CD4-positive, alpha-beta T cell treated with Interleukin-1 beta for 1 hour (primary cell): ENCODE measurements at regions not wholly inside any gene's neighbourhood (a gene's known extent, or its start where the extent isn't known, plus 50 kb on each side); places are given as distances from the start of the nearest gene placed in this dataset.
A peak's percentile ranks its signal among the peaks of the same experiment; 100 is the strongest.

Source experiments
- DNase-seq, 2 donors: peaks; one replicate each; pipeline ENCODE4 v3.0.0-alpha.2; 2020 to 2022

- no peak for DNase-seq
These were observed 97.5 kb downstream of the CEBPB start for GRCh38 chr20:50288128-50288623.

DNA sequence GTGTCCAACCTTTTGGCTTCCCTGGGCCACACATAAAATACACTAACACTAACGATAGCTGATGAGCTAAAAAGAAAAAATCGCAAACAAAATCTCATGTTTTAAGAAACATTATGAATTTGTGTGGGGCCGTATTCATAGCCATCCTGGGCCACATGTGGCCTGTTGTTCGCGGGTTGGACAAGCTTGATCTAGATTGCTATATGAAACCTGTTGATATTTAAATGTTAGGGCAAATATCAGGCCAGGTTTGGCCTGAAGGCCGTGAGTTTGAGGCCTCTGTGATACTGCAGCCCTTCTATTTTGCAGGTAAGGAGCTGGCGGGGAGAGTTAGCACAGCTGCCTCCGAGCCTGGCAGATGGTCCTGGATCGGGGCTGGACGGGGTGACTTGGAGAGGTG lies 99.0 kb downstream of the CEBPB start:
- DNase-seq: no peak

- no peak for DNase-seq
These were observed 99.5 kb downstream of the CEBPB start for GRCh38 chr20:50290112-50290511.

DNA sequence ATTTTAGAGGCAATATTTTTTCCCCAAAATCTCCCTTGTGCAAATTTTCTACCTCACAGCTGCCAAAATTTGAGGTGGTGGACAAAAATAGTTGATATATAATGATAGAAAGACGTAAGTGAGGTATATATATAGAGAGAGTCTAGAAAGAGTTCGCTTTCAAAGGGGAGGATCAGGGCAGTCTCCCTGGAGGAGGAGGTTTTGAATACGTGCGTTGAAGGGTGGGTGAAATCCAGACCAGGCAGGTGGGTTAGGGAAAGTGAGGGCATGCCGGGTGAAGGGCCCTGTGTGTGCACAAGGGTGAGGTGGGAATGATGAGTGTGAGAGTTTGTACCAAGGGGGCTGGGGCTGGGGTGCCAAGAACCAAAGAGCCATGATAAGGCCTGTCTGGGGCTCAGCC lies 100.2 kb downstream of the CEBPB start:
- DNase-seq: no peak

DNA sequence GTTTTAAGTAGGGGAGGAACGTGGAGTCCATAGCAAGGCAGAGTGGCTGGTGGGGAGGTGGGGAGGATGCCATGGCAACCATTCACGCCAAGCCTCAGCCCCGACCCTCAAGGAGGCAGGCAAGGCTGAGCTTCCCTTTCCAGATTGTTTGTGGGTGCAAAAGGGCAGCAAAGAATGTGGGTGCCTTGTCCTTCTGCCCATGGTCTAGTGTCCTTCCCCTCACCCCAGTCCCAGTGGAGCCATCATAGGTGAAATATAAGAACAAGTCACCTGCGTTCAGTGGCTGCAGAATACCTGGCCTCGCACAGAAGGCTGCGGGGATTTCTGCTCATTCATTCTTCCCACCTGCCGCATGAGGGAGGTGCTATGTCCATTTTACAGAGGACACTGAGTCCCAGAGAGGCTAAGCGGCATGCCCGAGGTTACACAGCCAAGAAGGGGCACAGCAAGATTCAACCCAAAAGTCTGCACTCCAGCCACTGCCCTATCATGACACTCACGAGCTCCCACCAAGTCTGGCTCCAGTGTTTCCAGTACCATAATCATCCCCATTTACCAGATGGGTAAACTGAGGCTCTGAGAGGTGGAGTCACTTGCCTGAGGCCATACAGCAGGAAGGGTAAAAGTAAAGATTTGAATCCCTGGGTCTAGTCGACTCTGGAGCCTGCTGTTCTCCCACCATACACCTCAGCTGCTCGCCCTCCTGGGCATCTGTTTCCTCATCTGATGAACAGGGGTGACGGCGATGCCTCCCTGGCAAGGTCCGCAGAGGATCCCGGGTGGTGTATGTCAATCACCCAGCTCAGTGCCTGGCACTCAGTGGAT lies 100.8 kb downstream of the CEBPB start:
- no peak for DNase-seq

- no peak for DNase-seq
These were observed 101.5 kb downstream of the CEBPB start for GRCh38 chr20:50292079-50292590.

GRCh38 chr20:50292591-50293283 lies 102.1 kb downstream of the CEBPB start:
- peak in 1 of 2 donors; percentile 58 for DNase-seq

DNA sequence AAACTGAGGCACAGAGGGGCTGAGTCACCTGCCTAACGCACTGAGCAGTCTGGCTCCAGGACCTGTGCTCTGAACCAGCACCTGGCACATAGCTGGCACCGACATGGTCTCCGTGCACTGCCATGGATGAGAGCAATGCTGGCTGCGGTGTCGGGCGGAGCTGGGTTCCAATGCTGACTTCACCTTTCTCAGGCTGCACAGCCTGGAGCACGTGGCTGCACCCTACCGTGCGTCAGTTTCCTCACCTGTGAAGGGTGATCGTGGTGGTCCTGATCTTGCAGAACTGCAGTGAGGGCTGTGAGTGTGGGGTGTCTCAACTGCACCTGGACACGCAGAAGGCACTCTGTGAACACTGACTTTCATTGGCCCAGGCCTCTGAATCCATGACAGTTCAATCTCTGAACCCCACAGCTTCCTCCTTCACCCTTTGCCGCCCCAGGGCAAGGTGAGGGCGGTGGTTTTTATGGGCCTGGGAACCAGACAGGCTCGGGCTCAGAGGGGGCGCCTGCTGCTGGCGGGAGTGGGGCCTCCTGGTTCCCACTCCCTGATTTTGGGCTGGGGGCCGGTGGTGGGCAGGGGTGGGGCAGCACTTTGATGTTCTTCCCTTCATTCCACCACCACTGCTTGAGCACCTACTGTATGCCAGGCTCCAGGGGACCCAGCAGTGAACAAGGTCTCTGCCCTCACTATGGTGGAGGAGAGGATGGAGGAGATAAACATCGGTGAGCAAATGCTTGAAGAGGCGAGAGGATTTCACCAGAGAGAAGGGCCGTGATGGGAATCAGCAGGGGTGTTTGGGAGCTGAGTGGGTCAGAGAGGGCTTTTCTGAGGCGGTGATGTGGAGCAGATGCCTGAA lies 102.9 kb downstream of the CEBPB start:
- DNase-seq: no peak

GRCh38 chr20:50294164-50295088 lies 103.8 kb downstream of the CEBPB start:
- DNase-seq: no peak

DNA sequence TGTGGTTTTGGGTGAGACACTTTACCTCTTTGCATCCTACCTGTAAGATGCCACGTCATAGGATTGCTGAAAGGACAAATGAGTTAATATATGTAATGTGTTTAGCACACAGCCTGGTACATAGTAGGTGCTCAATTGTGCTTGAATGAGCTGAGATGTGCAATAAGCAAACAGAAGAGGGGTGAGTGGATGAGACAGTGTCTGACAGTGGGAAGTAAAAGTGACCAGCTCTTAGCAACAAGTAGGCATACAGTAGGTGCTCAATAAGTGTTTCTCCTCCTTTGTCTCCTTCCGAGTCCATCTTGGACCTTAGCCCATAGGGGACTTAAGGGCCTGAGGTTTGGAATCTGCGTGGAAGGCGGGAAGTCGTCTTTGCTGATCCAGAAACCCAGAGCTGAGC lies 104.7 kb downstream of the CEBPB start:
- no peak for DNase-seq

DNA sequence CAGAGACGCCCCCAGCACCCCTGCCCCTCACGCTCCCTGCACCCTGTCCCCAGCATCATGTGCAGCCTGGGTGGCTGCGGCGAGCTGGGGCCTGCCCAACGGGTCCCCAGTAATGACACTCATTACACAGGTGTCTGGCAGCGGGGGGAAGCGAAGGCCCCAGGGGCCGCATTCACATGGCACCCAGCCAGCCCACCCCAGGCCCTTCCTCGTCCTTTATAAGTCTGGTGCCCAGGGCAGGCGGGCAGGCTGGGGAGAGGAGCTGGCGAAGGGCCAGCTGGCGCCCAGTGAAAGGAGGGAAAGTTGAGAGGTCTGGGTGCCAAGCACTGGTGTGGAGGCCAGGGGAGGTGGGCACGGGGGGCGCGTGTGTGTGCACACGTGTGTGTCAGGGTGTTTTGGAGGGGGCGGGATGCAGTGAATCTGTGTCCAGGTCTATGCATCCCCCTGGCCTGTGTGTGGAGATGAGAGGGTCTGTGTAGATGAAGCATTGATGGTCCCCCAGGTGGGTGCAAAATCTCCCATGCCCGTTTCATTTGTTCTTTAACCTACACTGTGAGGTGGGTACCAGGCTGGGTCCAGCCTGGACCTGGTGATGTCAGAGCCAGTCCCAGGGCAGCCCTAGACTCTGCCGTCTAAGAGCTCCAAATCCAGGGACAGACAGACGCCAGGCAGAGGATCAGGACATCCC lies 105.3 kb downstream of the CEBPB start:
- DNase-seq: no peak

DNA sequence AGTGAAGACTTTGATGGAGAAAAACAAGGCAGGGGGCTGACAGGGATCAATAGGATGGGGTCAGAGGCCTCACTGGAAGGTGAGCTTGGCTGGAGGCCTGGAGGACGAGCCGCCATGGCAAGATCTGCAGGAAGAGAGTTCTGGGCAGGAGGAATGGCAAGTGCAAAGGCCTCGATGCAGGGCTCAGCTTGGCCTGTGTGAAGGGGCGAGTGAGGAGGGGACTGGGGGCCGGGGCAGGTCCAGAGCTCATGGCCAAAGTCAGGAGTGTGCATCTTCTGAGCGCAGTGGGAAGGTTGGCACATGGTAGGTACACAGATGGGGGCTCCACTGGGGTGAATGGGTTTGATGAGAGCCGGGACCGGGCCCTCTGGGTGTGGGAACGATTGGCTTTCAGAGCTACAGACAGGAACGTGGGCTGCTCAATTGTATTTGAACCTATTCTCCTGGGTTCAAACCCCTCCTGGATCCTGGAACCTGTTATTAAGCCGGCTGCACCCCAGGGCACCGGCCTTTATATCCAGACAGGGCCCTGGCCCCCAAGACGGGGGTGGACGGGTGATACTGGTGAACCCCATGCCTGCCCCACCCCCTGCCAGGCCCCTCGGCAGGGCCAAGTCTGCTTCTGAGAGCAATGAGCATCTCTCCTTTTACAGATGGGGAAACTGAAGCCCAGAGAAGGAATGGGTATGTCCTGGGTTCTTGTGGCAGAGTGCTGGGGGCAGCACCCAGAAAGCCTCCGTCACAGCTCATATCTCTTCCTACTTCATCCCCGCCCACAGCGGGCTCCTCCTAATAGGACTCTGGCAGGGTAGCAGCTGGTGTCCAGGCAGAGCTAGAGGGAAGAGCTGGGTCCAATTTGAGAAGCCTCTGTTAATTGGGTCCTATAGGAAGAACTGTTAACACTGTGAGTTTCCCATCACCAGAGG lies 106.1 kb downstream of the CEBPB start:
- DNase-seq: no peak

DNA sequence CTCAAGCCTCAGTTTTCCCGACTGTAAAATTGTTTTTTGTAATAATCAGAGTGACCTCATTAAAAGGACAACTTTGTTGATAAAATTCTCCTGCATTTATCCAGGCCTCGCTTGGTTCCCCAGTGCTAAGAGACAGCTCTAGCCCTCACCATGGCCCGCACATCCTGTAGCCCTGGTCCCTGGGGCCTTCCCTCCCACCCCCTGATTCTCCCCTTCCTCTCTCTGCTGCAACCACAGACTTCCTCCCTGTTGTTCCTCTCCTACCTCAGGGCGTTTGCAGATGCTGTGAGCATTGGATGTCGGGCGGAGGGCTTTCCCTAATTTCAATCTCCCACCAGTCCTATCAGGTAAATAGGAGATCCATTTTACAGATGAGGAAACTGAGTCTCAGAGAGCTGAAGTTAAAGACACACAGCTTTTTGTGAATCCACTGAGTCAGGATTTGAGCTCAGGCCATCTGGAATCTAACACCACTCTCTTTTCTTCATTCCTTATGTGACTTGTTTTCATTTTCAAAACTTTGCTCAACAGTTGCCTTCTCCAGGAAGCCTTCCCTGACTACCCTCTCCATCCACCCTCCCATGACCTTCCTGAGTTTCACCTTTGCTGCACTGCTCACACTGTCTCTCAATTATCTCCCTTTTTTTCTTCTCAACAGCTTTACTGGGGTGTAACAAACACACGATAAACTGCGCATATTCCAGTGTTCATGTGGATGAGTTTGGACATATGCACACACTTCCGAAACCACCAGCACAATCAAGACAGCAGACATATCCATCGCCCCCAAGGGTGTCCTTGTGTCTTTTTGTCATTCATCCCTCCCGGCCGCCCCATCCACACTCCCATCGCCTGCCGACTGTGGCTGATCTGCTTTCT lies 107.1 kb downstream of the CEBPB start:
- DNase-seq: peak in 1 of 2 donors; percentile 25

- DNase-seq: no peak
These were observed 108.1 kb downstream of the CEBPB start for GRCh38 chr20:50298554-50299324.

- DNase-seq: no peak
These were observed 108.6 kb downstream of the CEBPB start for GRCh38 chr20:50299325-50299629.

- no peak for DNase-seq
These were observed 110.5 kb downstream of the CEBPB start for GRCh38 chr20:50301165-50301564.

GRCh38 chr20:50301712-50302111 lies 111.1 kb downstream of the CEBPB start:
- DNase-seq: no peak

- DNase-seq: no peak
These were observed 111.9 kb downstream of the CEBPB start for GRCh38 chr20:50302341-50303057.
